ENCODE measurements at regions not wholly inside any gene's neighbourhood (a gene's known extent, or its start where the extent isn't known, plus 50 kb on each side); places are given as distances from the start of the nearest gene placed in this dataset.

DNA sequence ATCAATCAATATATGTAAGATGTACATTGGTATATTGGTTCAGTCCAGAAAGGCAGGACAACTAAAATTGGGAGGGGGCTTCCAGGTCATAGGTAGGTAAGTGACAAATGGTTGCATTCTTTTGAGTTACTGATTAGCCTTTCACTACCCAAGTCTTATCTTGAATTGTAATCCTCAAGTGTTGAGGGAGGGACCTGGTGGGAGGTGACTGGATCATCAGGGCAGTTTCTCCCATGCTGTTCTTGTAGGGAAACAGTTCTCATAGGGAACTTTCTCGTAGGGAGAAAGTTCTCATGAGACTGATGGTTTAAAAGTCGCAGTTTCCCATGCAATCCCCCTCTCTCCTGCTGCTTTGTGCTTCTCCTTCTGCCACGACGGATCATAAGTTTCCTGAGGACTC, 809.2 kb downstream of the KCNT2 start:
- no peak for DNase-seq

DNA sequence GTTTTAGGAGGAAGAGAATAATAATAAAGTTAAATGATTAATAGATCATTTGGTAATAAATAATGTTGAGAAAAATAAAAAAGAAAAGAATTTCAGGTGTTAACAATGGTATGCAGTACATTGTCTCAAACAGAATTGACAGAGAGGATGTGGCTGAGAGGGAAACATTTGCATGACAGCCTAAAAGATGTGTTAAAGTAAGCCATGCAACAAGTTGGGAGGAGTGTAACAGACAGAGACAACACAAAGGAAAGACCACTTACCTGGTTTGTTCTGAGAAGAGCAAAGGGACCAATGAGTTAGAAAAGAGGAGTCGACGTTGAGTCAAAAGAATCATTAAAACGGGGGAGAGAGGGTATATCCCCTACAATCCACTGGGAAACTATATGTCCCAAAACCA, 814.0 kb downstream of the KCNT2 start:
- DNase-seq, result no peak

DNA sequence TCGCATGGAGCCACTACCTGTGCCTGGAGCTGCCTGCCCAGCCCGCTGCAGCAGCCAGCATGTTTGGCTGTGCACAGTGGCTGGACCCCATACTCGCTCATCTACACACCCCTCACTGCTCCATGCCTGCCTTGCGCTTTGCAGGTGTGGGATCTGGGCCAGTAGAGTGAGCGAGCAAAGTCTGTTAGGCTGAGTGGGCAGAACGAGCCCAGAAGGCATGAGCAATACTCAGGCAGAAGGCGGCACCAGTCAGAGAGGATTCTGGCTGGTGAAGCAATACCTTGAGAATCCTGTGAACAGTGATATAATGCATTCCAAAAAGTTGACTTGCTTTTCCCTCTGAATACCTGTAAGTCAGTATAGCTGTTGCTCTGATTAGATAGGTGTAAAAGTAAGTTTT, 816.4 kb downstream of the KCNT2 start:
- DNase-seq, result no peak

DNA sequence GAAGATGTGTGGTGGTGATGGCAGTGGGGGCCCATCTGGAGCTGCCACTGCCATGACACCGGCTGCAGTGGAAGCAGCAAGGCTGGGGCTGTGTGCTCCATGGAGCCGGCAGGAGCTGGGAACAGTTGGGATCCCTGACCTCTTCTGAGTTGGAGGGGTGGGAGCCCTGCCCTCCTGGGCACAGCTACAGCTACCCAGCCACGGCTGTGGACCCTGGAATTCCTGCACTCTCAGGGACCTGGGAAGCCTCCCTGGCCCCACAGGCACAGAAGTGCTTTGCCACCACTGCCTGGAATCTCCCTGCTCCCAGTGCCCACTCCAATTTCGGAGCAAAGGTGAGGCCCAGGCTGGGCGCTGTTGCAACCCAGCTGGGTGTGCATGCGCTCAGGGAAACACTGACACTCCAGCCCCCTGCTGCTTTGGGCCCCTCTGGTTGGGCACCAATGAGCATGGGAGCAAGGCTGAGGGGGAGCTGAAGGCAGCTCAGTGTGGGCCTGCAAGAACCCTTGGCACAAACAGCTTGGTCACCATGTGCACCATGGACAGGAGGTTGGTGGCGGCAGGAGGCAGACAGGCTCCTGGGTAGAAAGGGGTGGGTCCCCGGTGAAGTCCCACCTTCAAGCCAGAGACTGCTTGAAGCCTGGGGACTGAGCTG, 817.6 kb downstream of the KCNT2 start:
- no peak for DNase-seq

DNA sequence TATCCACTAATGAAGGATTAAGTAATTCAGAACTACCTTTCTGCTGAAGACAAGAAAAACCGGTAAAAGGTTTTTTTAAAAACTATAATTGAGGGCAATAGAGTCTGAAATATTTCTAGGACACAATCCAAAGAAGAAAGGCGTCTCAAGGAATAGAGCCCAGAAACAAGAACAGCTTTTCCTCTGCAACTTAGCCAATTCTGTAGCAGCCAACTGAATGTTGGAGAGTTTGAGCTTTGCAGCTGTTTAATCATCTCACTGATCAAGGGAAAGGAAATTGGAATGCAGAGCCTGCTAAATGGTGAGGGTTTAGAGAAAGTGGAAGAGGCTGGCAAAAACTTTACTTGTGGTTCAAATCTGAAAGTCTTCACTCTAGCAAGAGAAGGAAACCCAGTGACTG, 818.9 kb downstream of the KCNT2 start:
- no peak for DNase-seq

DNA sequence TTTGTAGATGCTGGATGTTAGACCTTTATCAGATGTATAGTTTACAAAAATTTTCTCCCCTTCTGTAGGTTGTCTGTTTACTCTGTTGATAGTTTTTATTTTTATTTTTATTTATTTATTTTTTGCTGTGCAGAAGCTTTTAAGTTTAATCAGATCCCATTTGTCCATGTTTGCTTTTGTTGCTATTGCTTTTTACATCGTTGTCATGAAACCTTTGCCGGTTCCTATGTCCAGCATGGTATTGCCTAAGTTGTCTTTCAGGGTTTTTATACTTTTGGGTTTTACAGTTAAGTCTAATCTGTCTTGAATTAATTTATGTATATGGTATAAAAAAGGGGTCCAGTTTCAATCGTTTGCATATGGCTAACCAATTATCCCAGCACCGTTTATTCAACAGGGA, 819.5 kb downstream of the KCNT2 start:
- DNase-seq, result no peak

DNA sequence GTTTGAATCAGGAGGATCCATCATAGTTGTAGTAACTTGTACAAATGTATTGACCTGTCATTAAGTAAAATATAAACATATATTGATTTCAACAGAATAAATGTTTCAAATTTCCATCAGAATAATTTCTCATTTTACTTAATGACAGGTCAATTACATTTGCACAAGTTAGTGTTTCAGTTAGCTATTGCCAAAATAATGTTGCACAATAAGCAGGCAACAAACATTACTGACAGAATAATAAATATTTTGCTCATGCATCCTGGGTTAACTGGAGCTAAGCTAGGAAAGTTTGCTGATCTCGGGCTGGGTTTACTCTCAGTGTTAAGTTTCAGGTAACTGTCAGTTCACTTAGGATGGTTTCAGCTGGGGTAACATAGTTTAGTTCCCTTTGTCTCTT, 822.4 kb downstream of the KCNT2 start:
- no peak for DNase-seq

DNA sequence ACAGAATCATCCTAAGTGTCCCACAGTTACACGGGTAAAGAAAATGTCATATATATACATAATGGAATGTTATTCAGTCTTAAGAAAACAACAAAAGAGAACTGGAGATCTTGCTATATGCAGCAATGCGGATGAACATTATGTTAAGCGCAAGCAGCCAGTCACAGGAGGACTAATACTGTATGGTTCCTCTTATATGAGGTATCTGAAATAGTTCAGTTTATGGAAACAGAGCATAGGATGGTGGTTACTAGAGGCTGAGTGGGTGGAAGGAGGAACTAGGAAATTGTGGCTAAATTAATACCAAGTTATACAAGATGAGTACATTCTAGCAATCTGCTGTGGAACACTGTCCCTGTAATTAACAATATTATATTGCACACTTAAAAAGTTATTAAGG, 834.3 kb downstream of the KCNT2 start:
- no peak for DNase-seq

DNA sequence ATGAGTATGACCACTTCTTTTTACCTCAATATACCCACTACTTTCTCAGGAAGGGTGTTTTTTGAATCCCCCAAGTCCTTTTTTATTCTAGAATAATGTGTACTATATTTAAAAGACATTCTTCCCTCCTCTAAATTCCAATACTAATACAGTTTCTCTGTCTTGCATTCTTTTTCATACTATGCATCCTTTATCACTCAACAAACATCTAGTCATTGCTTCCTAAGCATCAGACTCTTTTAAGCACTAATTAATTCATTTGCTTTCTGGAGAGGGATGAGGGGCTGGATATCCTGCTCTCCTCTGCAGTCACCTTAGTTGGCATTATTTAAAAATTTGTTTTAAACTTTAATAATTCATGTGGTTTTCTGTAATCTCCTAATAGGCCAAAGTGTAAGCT, 838.8 kb downstream of the KCNT2 start:
- no peak for DNase-seq

DNA sequence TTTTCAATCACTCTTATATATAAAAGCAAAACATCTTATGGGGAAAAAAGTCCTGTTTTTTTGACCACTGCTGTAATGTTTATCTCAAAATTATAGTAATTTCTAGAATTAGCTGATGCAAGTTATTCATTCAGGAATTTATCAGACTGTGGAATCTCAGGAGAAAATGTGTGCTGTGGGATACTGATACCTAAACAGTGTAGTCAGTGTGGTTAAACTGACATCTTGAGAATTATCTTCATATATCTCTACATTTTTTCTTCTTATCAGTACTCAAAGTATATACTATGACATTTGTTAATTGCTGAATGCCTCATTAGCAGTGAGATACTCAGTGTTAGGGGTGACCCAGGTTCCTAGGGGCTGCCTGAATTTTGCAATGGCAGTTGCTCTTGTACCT, 839.3 kb downstream of the KCNT2 start:
- no peak for DNase-seq

DNA sequence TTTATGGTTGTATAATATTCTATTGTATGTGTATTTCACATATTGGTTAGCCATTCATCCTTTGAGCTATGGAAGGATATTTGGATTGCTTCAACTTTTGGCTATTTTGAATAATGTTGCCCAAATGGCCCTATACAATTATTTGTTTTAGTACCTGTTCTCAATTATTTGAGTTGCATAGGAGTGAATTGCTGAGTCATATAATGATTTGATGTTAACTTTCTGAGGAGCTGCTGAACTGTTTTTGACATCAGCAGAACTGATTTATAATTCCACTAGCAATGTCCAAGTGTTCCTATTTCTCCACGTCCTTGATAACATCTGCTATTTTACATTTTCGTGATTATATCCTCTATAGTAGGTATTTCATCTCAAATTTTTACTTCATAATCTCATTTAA, 839.9 kb downstream of the KCNT2 start:
- no peak for DNase-seq

DNA sequence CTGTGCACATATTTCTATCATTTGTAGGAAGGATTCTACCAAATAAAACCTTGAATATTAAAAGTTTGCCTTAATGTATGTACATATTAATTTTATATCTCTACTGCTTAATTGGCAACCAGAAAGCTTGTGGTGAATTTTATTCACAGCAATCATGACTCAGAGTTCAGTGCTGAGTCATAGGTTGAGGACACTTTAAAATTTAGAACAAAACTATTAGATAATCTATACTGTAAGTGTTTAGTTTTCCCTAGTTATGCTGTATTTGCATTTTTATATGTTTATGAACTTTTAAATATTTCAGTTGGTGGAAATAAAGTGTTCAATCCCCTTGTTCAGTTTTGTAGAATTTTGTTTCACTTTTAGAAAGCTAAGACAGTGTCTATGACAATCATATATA, 841.5 kb downstream of the KCNT2 start:
- no peak for DNase-seq

DNA sequence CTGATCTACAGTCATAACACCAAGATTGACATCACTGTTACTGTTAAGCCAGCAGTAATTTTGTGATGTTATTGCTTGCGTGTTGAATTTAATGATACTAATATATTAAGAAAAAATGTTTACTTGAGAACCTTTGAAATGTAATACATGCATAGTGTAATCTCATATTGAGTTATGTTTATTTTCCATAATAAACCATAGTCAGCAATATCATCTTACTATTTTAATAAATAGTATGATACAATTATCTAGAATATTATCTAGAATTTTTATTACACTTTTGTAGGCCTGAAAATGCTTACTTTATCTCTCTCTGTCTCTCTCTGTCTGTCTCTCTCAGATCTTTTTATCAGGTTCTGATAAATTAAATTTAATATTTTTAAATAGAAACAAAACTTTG, 843.1 kb downstream of the KCNT2 start:
- no peak for DNase-seq

DNA sequence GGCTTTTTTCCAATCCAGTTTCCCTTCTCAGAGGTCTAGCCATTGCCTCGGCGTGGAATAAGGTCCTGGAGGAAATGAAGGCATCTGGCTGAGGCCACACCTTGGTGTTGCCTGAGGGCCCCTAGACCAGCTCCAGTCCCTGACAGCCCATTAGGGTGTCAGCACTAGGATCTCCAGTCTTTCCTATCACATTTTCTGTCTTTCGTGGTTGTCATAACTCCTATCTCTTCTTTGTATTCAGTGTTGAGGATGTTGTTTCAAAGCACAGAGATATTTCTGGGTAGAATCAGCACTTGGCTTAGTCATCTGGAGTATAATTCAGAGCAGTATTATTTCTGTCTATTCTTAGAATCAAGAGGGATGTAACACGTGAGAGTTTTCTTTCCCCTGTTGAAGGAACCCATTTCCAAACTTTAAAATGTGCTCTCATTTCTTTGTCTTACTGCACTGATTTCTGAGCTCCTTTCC, 844.3 kb downstream of the KCNT2 start:
- peak; percentile 2 for DNase-seq

DNA sequence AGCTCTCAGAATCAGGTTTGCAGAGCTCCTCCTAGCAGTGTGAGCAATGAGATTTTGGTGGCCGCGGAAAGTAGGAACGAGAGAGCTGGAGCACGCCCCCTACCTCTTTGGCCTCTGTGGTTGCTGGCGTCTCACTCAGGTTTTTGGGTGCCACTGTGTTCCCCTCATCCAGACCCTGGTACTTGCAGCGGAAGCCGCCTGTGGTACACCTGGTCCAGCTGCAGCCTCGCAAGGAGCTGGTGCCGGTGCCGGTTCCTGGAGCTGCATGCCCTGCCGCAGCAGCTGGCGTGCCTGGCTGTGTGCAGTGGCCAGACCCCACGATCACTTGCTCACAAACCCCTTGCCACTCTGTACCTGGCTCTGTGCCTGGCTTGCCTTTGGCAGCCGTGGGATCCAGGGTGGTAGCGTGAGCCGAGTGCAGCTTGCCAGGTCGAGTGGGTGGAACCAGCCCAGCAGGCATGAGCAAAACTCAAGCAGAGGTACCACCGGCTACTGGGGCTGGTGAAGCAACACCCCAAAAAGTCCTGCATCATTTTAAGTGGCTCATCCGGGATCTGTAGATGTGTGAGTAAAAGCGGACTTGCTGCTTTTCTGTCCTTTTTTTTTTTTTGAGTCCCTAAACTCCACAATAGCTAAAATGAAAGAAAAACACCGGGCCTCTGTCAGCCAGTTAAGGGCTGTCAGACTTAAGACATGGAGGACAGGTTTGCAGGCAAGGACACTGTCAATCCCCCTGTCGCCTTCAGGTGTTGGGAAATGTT, 844.9 kb downstream of the KCNT2 start:
- DNase-seq, result no peak

DNA sequence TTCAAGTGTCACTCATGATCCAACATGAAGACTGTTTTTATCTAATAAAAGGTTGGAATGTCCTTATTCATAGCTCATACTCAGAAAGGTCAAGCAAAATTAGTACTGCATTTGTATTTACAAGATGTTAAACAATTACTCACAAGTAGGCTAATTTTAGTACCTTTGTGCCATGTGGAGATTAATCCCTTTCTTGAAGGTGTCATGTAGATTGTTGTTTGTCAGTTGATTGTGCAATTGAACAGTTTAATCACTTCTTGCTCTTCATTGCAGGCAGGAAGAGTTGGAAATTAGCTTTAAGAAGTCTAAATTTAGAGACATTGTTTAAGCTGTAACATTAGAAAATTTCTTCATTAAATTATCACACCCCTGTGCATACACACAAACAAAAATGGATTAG, 847.1 kb downstream of the KCNT2 start:
- DNase-seq, result no peak

DNA sequence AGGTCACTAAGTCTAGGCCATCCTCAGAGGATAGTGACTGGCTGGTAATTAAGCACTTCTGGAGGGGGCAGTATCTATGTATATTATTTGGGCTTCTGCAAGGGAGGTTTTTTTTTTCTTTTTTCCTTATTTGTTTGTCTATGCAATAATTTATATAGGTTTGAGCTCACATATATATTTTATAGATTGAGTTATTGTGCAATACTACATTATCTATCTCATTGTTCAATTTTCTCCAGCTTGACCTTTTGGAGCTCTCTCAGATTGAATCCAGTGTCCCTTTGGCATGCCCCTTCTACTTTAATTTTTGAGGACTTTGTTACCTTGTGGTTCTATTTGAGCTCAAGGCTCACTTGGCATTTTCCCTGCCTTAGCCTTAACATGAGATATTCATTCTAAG, 852.1 kb downstream of the KCNT2 start:
- DNase-seq, result no peak

DNA sequence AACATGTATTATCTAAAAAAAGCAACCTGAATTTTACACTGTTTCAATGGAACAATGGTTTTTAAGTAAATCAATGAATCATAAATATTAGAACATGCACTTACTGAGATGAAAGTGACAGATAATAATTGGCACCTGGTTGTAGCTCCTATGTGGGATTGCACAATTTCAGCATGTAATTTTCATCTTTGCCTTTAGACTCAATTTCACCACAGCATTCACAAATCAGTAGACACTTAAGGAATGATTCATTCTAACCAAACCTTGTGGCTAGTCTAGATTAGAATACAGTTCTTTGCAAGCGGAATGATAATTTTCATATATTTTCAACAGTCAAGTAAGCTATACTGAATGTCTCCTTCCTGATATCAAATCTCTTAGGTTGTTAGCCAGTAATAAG, 853.4 kb downstream of the KCNT2 start:
- DNase-seq, result no peak

DNA sequence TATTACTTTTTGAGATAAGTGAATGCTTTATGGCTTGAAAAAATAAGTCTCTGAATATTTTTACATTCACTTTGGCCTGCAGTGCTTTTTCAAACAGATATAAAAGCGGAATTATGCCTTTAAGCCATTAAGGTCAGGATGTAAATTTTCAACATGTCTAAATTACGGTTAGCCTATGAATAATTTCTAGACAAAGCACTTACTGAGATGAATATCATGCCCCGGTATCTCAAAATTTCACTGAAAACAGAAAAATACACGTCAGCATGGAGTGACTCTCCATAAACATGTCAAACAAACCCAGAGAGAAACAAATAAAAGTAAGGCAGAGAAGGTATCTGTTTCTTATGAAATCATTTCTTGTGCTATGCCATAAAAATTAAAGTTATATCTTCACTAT, 853.9 kb downstream of the KCNT2 start:
- no peak for DNase-seq

DNA sequence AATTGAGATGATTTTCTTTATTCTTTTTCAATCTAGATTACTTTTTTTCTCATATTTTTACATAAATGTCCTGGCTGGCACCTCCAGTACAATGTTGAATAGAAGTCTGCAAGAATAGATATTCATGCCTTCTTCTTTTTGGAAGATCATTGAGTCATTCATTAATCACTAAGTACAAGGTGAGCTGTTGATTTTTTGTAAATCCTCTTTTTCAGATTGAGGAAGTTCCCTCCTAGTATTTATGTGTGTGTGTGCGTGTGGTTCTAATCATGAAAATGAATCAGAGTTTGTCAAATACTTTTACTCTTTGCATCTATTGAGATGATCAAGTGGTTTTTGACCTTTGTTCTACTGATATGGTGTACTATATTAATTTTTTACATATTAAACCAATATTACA, 859.3 kb downstream of the KCNT2 start:
- DNase-seq, result no peak

DNA sequence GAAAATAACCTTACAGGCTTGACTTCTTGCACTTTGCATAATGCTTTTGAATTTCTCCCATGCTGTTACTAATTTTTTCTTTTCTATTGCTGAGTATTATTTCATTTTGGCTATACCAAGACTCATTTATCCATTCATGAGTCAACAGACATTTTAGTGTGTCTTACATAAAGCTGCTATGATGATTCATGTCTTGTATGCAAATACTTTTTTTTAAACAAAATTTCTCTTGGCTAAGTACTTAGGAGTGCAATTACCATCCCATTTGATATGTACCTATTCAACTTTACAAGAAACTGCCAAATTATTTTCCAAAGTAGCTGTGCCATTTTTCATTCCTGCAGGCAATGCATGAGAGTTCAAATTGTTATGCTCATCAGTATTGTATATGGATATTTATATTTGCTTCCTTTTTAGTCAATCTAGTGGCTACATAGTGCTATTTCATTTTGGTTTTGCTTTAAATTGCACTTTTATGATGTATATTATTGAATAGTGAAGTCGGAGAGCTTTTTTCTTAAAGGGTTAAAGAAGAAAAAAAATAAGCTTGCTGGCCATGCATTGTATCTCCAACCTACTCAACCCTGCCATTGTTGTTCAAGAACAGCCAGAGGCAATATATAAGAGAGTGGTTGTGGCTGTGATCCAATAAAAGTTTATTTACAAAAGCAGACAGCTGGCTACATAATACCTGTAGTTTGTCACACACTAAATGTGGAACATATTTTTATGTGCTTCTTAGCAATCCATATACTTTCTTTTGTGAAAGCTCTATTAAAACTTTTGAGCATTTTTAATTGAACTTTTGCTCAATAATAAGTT, 862.8 kb downstream of the KCNT2 start:
- DNase-seq, result no peak

DNA sequence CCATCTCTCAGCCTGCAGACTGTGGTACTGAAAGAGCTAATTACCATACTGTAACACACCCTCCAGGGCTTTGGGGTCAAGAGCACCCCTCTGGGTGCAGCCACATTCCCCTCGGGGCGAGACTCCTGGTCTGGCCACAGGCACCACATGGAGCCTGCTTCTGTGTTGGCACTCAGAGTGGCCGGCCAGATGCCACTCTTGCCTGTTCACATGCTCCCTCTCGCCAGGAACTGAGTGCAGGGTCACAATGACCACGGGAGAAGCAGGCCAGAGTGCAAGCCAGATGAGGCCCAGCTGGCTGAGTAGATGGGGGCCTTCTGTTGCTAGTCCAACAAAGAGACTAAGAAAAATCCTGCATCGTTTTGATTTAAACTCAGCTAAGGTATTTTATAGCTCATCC, 864.0 kb downstream of the KCNT2 start:
- no peak for DNase-seq

DNA sequence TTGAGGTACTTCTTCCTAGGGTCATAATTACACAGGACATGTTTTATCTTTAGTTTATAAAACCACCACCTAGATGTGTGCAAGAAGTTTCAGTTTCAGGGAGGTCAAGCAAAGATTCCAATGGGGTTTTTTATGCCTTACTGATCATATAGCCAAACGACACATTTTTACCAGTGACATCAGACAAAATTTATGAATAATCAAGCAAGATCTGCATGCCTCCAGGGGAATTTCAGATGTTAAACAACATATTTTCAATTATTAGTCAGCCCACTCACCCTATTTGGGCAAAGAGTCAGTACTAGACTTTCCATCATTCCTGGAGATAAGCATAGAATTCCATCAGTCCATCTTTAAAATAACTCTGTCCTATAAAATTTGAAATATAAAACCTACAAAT, 867.4 kb downstream of the KCNT2 start:
- no peak for DNase-seq

Data from NCI-H146 (cell line).